ENCODE measurements at regions not wholly inside any gene's neighbourhood (a gene's known extent, or its start where the extent isn't known, plus 50 kb on each side); places are given as distances from the start of the nearest gene placed in this dataset.

- Histone ChIP-seq H3K4me1 (no peaks in the 10 kb centered on the region), H3K9me3 (no peaks in the 10 kb centered on the region), H3K27ac (no peak overlapping the region), H3K4me3 (no peak overlapping the region), H3K27me3 (no peaks in the 10 kb centered on the region), H3K36me3 (no peaks in the 10 kb centered on the region)
- 54 to 70% methylated on average over 2 of the region's 2 CpGs for WGBS, 2 donors
- TF ChIP-seq POLR2A (IDR thresholded peaks at IDR 0.05) = no peak
- no peak for TF ChIP-seq CTCF (IDR thresholded peaks at IDR 0.05)
- intact Hi-C loops (cut with DNase I) = no loop called here
- no peak for DNase-seq
These were observed 120.8 kb upstream of the SULT1C3 start for GRCh38 chr2:108118996-108119395.

- TF ChIP-seq POLR2A (IDR thresholded peaks at IDR 0.05) (no peak), CTCF (IDR thresholded peaks at IDR 0.05) (no peak)
- H3K4me3 ChIP-seq = no peak overlapping the region
- no peaks in the 10 kb centered on the region for H3K4me1 ChIP-seq
- WGBS, 2 donors = 69 to 93% methylated on average over 3 of the region's 3 CpGs
- DNase-seq = no peak
- no peak overlapping the region for H3K27ac ChIP-seq
- no peaks in the 10 kb centered on the region for H3K27me3 ChIP-seq
- no peaks in the 10 kb centered on the region for H3K36me3 ChIP-seq
- intact Hi-C loops (cut with DNase I) = no loop called here
- no peaks in the 10 kb centered on the region for H3K9me3 ChIP-seq
These were observed 120.3 kb upstream of the SULT1C3 start for GRCh38 chr2:108119492-108119891.

- WGBS, 2 donors = 60 to 78% methylated on average over 4 of the region's 4 CpGs
- Histone ChIP-seq H3K27ac (no peak overlapping the region), H3K4me1 (no peaks in the 10 kb centered on the region), H3K27me3 (no peaks in the 10 kb centered on the region), H3K4me3 (no peak overlapping the region), H3K36me3 (no peaks in the 10 kb centered on the region), H3K9me3 (no peaks in the 10 kb centered on the region)
- no peak for DNase-seq
- intact Hi-C loops (cut with DNase I) = no loop called here
- TF ChIP-seq POLR2A (IDR thresholded peaks at IDR 0.05) = no peak
- TF ChIP-seq CTCF (IDR thresholded peaks at IDR 0.05) = no peak
These were observed 114.9 kb upstream of the SULT1C3 start for GRCh38 chr2:108124736-108125495.

- Histone ChIP-seq H3K27ac (no peak overlapping the region), H3K27me3 (no peaks in the 10 kb centered on the region), H3K36me3 (no peaks in the 10 kb centered on the region), H3K9me3 (no peaks in the 10 kb centered on the region), H3K4me3 (no peak overlapping the region), H3K4me1 (no peaks in the 10 kb centered on the region)
- TF ChIP-seq CTCF (IDR thresholded peaks at IDR 0.05) (no peak), POLR2A (IDR thresholded peaks at IDR 0.05) (no peak)
- WGBS, 2 donors = 75 to 89% methylated on average over 1 of the region's 1 CpG
- DNase-seq = no peak
- intact Hi-C loops (cut with DNase I) = no loop called here
These were observed 114.2 kb upstream of the SULT1C3 start for GRCh38 chr2:108125581-108125980.

- TF ChIP-seq CTCF (IDR thresholded peaks at IDR 0.05) (no peak), POLR2A (IDR thresholded peaks at IDR 0.05) (no peak)
- WGBS, 2 donors = 69 to 92% methylated on average over 4 of the region's 4 CpGs
- intact Hi-C loops (cut with DNase I) = no loop called here
- no peaks in the 10 kb centered on the region for H3K9me3 ChIP-seq
- no peaks in the 10 kb centered on the region for H3K4me1 ChIP-seq
- no peak for DNase-seq
- H3K27ac ChIP-seq = no peak overlapping the region
- H3K36me3 ChIP-seq = no peaks in the 10 kb centered on the region
- H3K4me3 ChIP-seq = no peak overlapping the region
- no peaks in the 10 kb centered on the region for H3K27me3 ChIP-seq
These were observed 111.5 kb upstream of the SULT1C3 start for GRCh38 chr2:108128249-108128648.

Data from esophagus squamous epithelium (tissue), 5 donors.